Amniotic stem cell (primary cell): ENCODE measurements at regions not wholly inside any gene's neighbourhood (a gene's known extent, or its start where the extent isn't known, plus 50 kb on each side); places are given as distances from the start of the nearest gene placed in this dataset.
"Not testable (repeated sequence)": the region's sequence is repeated elsewhere in the genome, so short reads cannot be mapped to it uniquely, and the experiment has no call there.

ENCODE experiments used
- DNase-seq: peaks from one replicate; lab custom pipeline; 2025; lab: John Stamatoyannopoulos, UW

GRCh38 chr7:85716353-85716752 lies 529.5 kb upstream of the SEMA3D start:
- no peak for DNase-seq

- DNase-seq, result no peak
Observed at GRCh38 chr7:85714951-85715350, 528.1 kb upstream of the SEMA3D start.

- DNase-seq, result no peak
Observed at GRCh38 chr7:85714043-85714578, 527.3 kb upstream of the SEMA3D start.

GRCh38 chr7:85713171-85713570 lies 526.3 kb upstream of the SEMA3D start:
- no peak for DNase-seq

GRCh38 chr7:85711894-85712293 lies 525.0 kb upstream of the SEMA3D start:
- DNase-seq, result no peak

GRCh38 chr7:85710960-85711359 lies 524.1 kb upstream of the SEMA3D start:
- no peak for DNase-seq

- DNase-seq, result no peak
Observed at GRCh38 chr7:85708221-85708620, 521.4 kb upstream of the SEMA3D start.

- DNase-seq, result no peak
Observed at GRCh38 chr7:85705076-85705475, 518.2 kb upstream of the SEMA3D start.

- DNase-seq, result no peak
Observed at GRCh38 chr7:85703251-85704010, 516.6 kb upstream of the SEMA3D start.

- no peak for DNase-seq
Observed at GRCh38 chr7:85702348-85702747, 515.5 kb upstream of the SEMA3D start.

GRCh38 chr7:85699482-85699881 lies 512.6 kb upstream of the SEMA3D start:
- DNase-seq, result no peak

GRCh38 chr7:85695533-85695932 lies 508.7 kb upstream of the SEMA3D start:
- DNase-seq, result no peak

- DNase-seq, result no peak
Observed at GRCh38 chr7:85695041-85695440, 508.2 kb upstream of the SEMA3D start.

- DNase-seq, result no peak
Observed at GRCh38 chr7:85693326-85693725, 506.5 kb upstream of the SEMA3D start.

- no peak for DNase-seq
Observed at GRCh38 chr7:85688712-85689111, 501.9 kb upstream of the SEMA3D start.

GRCh38 chr7:85686401-85687181 lies 499.7 kb upstream of the SEMA3D start:
- DNase-seq, result no peak

GRCh38 chr7:85685901-85686300 lies 499.0 kb upstream of the SEMA3D start:
- DNase-seq, result no peak

GRCh38 chr7:85682833-85683620 lies 496.2 kb upstream of the SEMA3D start:
- no peak for DNase-seq

GRCh38 chr7:85681241-85681640 lies 494.4 kb upstream of the SEMA3D start:
- DNase-seq, result no peak

- DNase-seq, result not testable (repeated sequence)
Observed at GRCh38 chr7:85675093-85675492, 488.2 kb upstream of the SEMA3D start.

- no peak for DNase-seq
Observed at GRCh38 chr7:85673876-85674275, 487.0 kb upstream of the SEMA3D start.

- DNase-seq, result no peak
Observed at GRCh38 chr7:85669225-85669624, 482.4 kb upstream of the SEMA3D start.
